Lung (tissue), 11 donors: ENCODE measurements at regions not wholly inside any gene's neighbourhood (a gene's known extent, or its start where the extent isn't known, plus 50 kb on each side); places are given as distances from the start of the nearest gene placed in this dataset.

Experiments
- ATAC-seq: fragments of 200-7000 bp; cut with Tn5 transposase; one replicate; pipeline ENCODE4 v1.9.1; 2020; ENCODE audit warnings: moderate number of reproducible peaks; ENCODE audit not compliant: insufficient read depth, low FRiP score
- DNase-seq, 3 donors: peaks; one replicate each; pipeline ENCODE4 v3.0.0-alpha.2; 2013 to 2017
- H3K27ac ChIP-seq, 2 donors: one replicate each; pipeline ENCODE4 v1.5.1; 2013; ENCODE audit warnings: mild to moderate bottlenecking in 2 of 2, moderate library complexity in 2 of 2, control low read depth in 1 of 2, inconsistent platforms in 1 of 2, low read depth in 1 of 2, low read length in 1 of 2
- H3K27me3 ChIP-seq, 3 donors: one replicate each; pipeline ENCODE4 v1.5.1; 2013; ENCODE audit warnings: low read length in 2 of 3; ENCODE audit not compliant: control insufficient read depth in 3 of 3, insufficient read depth in 3 of 3
- H3K36me3 ChIP-seq, 4 donors: one replicate each; pipeline ENCODE4 v1.5.1; 2013; ENCODE audit warnings: low read length in 4 of 4, mild to moderate bottlenecking in 1 of 4, moderate library complexity in 1 of 4; ENCODE audit not compliant: control insufficient read depth in 4 of 4, insufficient read depth in 4 of 4
- H3K4me1 ChIP-seq, 5 donors: one replicate each; pipeline ENCODE4 v1.5.1; 2013; ENCODE audit warnings: low read length in 5 of 5, mild to moderate bottlenecking in 2 of 5, moderate library complexity in 1 of 5; ENCODE audit not compliant: control insufficient read depth in 5 of 5, insufficient read depth in 5 of 5
- H3K4me3 ChIP-seq: one replicate; pipeline ENCODE4 v1.5.1; 2013; ENCODE audit warnings: mild to moderate bottlenecking, control low read depth, moderate library complexity
- H3K9ac ChIP-seq, 2 donors: one replicate each; pipeline ENCODE4 v1.5.1; 2013; ENCODE audit warnings: low read length in 2 of 2, control low read depth in 1 of 2; ENCODE audit not compliant: insufficient read depth in 1 of 2
- H3K9me3 ChIP-seq, 4 donors: one replicate each; pipeline ENCODE4 v1.5.1; 2013; ENCODE audit warnings: low read length in 3 of 4, mild to moderate bottlenecking in 1 of 4, moderate library complexity in 1 of 4; ENCODE audit not compliant: control insufficient read depth in 4 of 4, insufficient read depth in 3 of 4
- WGBS, 2 donors: extraction: QIAGEN DNeasy Blood & Tissue Kit; methylation state at CpG; one replicate each; pipeline ENCODE4 v1.1.7; 2013; 5-methylcytosine and 5-hydroxymethylcytosine counted together
- TF ChIP-seq, protein P1 (sequence below): IDR thresholded peaks from 2 replicates; pipeline ENCODE4 v1.5.1; 2012; ENCODE audit warnings: mild to moderate bottlenecking; ENCODE audit errors: control extremely low read depth, extremely low read depth
- donor health status: control.
- donor health status: control.
- donor health status: Bipolar disorder and iron deficiency.
- donor health status: healthy.
- donor health status: DM: yes; HTN: yes; CAD: no.

DNA sequence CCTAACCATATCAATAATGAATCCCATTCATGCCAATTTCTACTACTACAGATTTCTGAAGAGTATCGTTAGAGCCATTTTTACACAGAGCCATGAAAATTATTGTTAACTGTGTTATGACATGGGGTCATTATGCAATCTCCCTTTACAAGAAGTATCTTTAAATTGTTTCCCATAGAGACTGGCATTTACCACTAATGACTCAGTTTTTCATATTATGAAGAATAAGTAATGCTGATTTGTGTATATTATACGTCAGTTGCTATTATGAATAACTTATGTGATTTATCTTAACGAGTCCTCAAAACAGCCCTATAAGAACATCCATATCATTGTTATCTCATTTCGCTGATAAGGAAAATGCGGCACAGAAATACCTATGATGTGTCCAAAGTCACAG, 173.8 kb downstream of the KCNJ2 start:
- TF ChIP-seq, protein P1, sequence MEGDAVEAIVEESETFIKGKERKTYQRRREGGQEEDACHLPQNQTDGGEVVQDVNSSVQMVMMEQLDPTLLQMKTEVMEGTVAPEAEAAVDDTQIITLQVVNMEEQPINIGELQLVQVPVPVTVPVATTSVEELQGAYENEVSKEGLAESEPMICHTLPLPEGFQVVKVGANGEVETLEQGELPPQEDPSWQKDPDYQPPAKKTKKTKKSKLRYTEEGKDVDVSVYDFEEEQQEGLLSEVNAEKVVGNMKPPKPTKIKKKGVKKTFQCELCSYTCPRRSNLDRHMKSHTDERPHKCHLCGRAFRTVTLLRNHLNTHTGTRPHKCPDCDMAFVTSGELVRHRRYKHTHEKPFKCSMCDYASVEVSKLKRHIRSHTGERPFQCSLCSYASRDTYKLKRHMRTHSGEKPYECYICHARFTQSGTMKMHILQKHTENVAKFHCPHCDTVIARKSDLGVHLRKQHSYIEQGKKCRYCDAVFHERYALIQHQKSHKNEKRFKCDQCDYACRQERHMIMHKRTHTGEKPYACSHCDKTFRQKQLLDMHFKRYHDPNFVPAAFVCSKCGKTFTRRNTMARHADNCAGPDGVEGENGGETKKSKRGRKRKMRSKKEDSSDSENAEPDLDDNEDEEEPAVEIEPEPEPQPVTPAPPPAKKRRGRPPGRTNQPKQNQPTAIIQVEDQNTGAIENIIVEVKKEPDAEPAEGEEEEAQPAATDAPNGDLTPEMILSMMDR, result no peak
- Histone ChIP-seq H3K9me3 (no peaks in the 10 kb centered on the region), H3K27me3 (no peaks in the 10 kb centered on the region), H3K9ac (no peak overlapping the region), H3K27ac (no peak overlapping the region), H3K36me3 (no peaks in the 10 kb centered on the region), H3K4me3 (no peak overlapping the region), H3K4me1 (peaks cover 0 to 9% (median 2%) of the 10 kb centered on the region in 5 donors)
- DNase-seq, result no peak
- no peak for ATAC-seq
- 75 to 89% methylated on average over 5 of the region's 5 CpGs for WGBS, 2 donors

DNA sequence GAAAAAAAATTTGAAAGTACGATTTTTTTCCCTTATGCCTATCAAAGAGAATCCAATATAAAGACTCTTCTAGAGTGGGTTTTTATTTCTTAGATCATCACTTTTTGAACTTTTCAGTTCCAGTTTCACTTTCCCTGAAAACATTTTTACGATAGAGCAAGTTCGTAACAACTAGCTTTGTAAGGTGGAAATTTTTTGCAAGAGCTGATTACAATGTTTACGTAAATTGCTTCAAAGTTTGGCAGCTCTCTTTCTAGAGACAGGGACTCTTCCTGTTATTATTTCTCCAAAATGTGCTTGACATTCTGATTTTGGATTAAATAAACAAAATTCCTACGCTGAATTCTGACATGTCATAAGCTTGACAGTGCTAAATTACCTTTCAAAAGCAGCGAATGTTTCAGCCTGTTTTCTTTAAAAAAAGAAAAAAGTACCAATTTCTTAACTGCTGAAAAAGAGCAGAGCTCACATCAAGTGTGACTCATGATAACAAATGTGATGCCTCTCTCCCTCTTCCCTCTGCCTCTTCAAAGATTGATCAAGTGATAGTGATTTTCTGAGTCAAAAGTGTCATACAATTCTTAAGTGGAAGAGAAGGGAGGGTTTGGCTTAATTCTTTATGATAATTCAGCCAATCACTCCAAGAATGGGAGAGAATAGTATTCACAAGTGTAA, 175.2 kb downstream of the KCNJ2 start:
- H3K27ac ChIP-seq, result no peak overlapping the region
- H3K9ac ChIP-seq, result peak overlapping the region in 1 of 2 donors; percentile 34
- no peaks in the 10 kb centered on the region for H3K27me3 ChIP-seq
- WGBS, 2 donors, result 3 to 10% methylated on average over 6 of the region's 6 CpGs
- TF ChIP-seq, protein P1, result no peak
- H3K4me3 ChIP-seq, result no peak overlapping the region
- H3K36me3 ChIP-seq, result no peaks in the 10 kb centered on the region
- peaks cover 0 to 9% (median 2%) of the 10 kb centered on the region in 5 donors for H3K4me1 ChIP-seq
- no peaks in the 10 kb centered on the region for H3K9me3 ChIP-seq
- peak; percentile 11 for ATAC-seq
- DNase-seq, result peak in 2 of 3 donors; percentile 61 to 64

DNA sequence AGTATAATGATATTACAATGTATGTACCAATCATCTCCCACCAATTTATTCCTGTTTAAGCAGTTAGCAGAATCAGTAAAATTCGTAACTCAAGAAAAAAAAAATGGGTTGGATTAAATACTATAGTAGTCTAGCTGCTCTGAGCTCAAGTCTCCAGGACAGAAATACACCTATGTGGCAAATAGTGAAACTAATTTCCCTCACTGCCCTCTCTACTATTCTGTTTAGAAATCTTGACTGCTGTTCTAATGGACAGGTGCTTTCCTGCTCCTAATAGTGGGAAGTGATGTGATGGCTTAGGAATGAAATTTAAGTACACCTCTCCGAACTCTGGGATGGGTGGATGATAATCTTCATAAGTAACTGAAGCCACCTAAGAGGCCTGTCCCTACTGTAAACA, 175.7 kb downstream of the KCNJ2 start:
- H3K9ac ChIP-seq, result no peak overlapping the region
- no peaks in the 10 kb centered on the region for H3K36me3 ChIP-seq
- no peaks in the 10 kb centered on the region for H3K9me3 ChIP-seq
- 58 to 83% methylated on average over 2 of the region's 2 CpGs for WGBS, 2 donors
- H3K27me3 ChIP-seq, result no peaks in the 10 kb centered on the region
- peaks cover 0 to 9% (median 2%) of the 10 kb centered on the region in 5 donors for H3K4me1 ChIP-seq
- TF ChIP-seq, protein P1, result no peak
- ATAC-seq (no peak), DNase-seq (no peak)
- no peak overlapping the region for H3K27ac ChIP-seq
- H3K4me3 ChIP-seq, result no peak overlapping the region

DNA sequence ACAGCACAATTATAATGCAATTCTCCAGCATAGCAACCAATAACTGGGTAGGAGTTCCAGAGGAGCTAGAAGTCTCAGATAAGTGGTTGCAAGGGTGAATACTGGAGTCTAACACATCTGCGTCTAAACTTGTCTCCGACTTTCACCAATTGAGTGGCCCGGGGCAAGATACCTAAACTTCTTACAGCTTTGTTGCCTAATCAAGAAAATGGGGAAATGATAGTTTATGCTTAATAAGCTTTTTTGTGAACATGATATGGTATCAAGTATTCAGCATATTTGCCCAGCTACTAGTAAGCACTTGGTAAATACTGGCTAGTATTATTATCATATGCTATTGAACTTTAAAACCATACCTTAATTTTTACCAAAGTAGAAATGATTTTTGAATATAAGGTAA, 183.5 kb downstream of the KCNJ2 start:
- H3K4me1 ChIP-seq, result no peaks in the 10 kb centered on the region
- H3K36me3 ChIP-seq, result no peaks in the 10 kb centered on the region
- TF ChIP-seq, protein P1, result no peak
- DNase-seq, result no peak
- no peak overlapping the region for H3K9ac ChIP-seq
- H3K27me3 ChIP-seq, result no peaks in the 10 kb centered on the region
- no peak overlapping the region for H3K4me3 ChIP-seq
- no peak for ATAC-seq
- no peak overlapping the region for H3K27ac ChIP-seq
- H3K9me3 ChIP-seq, result no peaks in the 10 kb centered on the region
- 65 to 71% methylated on average over 3 of the region's 3 CpGs for WGBS, 2 donors
